Spleen (tissue), 11 donors: ENCODE measurements at regions not wholly inside any gene's neighbourhood (a gene's known extent, or its start where the extent isn't known, plus 50 kb on each side); places are given as distances from the start of the nearest gene placed in this dataset.

Source experiments
- DNase-seq: peaks from one replicate; pipeline ENCODE4 v3.0.0-alpha.2; 2020
- H3K27ac ChIP-seq, 8 donors: fragments of 200-600 bp; sonication (generic) in 7 of 8; 1 replicate in 4 of 8; 2 replicates in 4 of 8; pipeline versions ENCODE4 v1.5.0 to v1.8.0; 2016 to 2021; ENCODE audit warnings: inconsistent platforms in 4 of 8, mild to moderate bottlenecking in 4 of 8, moderate library complexity in 1 of 8
- H3K27me3 ChIP-seq, 7 donors: fragments of 200-600 bp; sonication (generic) in 6 of 7; replicated peaks in 1 of 7; 1 replicate in 4 of 7; 2 replicates in 3 of 7; pipeline versions ENCODE4 v1.5.0 to v1.8.0; 2016 to 2021; ENCODE audit warnings: inconsistent platforms in 3 of 7, mild to moderate bottlenecking in 1 of 7
- H3K36me3 ChIP-seq, 6 donors: fragments of 200-600 bp; sonication (generic) in 5 of 6; 1 replicate in 4 of 6; 2 replicates in 2 of 6; pipeline versions ENCODE4 v1.5.0 to v1.8.0; 2016 to 2021; ENCODE audit warnings: inconsistent platforms in 2 of 6
- H3K4me1 ChIP-seq, 6 donors: fragments of 200-600 bp; sonication (generic) in 5 of 6; 1 replicate in 3 of 6; 2 replicates in 3 of 6; pipeline versions ENCODE4 v1.5.0 to v1.8.0; 2016 to 2021; ENCODE audit warnings: inconsistent platforms in 3 of 6
- H3K4me3 ChIP-seq, 8 donors: fragments of 200-600 bp; sonication (generic) in 7 of 8; 1 replicate in 4 of 8; 2 replicates in 4 of 8; pipeline versions ENCODE4 v1.5.0 to v1.8.0; 2016 to 2021; ENCODE audit warnings: inconsistent platforms in 4 of 8, mild to moderate bottlenecking in 4 of 8, moderate library complexity in 2 of 8
- H3K9me3 ChIP-seq, 8 donors: fragments of 200-600 bp; sonication (generic) in 7 of 8; 1 replicate in 4 of 8; 2 replicates in 4 of 8; pipeline versions ENCODE4 v1.5.0 to v1.8.0; 2016 to 2021; ENCODE audit warnings: inconsistent platforms in 4 of 8
- POLR2A ChIP-seq, 3 donors: fragments of 450-650 bp; IDR thresholded peaks; one replicate each; pipeline ENCODE4 v1.5.1; 2017; ENCODE audit warnings: antibody characterized with exemption in 3 of 3, mild to moderate bottlenecking in 1 of 3
- POLR2AphosphoS5 ChIP-seq, 3 donors: sonication (generic); formaldehyde crosslinking; IDR thresholded peaks; one replicate each; pipeline ENCODE4 v1.5.1; 2017; ENCODE audit warnings: antibody characterized with exemption in 3 of 3
- WGBS, 5 donors: extraction: QIAGEN DNeasy Blood & Tissue Kit in 3 of 5; methylation state at CpG; one replicate each; pipeline versions ENCODE4 v1.1.5 to v1.1.7; 2013 to 2018; 5-methylcytosine and 5-hydroxymethylcytosine counted together
- intact Hi-C: fragments of 100-400 bp; cut with DNase I; formaldehyde crosslinking; loops from one replicate; pipeline ENCODE4 v1.15.0; 2023; ENCODE audit warnings: low total_unique reads
- TF ChIP-seq, protein P1 (sequence below), 11 experiments: fragments of 200-600 bp in 7 of 11; fragments of 450-650 bp in 4 of 11; sonication (generic) in 4 of 11; IDR thresholded peaks in 8 of 11; conservative IDR thresholded peaks in 3 of 11; 1 replicate in 7 of 11; 2 replicates in 4 of 11; pipeline versions ENCODE4 v1.4.0 to v1.8.0; 2016 to 2021; ENCODE audit warnings: antibody characterized with exemption in 11 of 11, inconsistent platforms in 4 of 11, mild to moderate bottlenecking in 1 of 11
- donor health status: healthy with polysubstance abuse.
- donor health status: DM: no; HTN: no; CAD: no; lungs with moderate emphysema.
- donor health status: DM: no; HTN: no; CAD: no.
- donor health status: Bipolar disorder and iron deficiency.
- donor health status: healthy.
- donor health status: DM: no; HTN: no; CAD: no.
- donor health status: DM: yes; HTN: yes; CAD: no.

DNA sequence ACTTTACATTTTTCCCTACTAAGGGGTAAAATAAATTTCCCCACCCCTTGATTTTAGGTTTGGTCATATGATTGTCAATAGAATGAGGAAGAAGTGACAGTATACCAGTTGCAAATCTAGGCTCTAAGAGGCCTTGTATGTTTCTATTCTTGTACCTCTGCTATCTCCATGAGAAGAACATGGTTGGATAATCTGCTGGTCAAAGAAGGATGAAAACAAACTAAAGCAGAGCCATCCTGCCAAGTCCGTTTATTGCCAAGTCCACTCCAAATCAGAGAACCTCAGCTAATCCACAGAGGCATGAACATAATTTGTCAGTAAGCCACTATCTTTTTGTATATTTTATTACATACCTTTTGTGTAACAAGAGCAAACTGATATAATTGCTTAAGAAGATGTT, 98.0 kb downstream of the CRPPA start:
- Histone ChIP-seq H3K4me1 (no peaks in the 10 kb centered on the region), H3K9me3 (no peaks in the 10 kb centered on the region), H3K27ac (no peak overlapping the region), H3K27me3 (no peaks in the 10 kb centered on the region), H3K36me3 (no peaks in the 10 kb centered on the region), H3K4me3 (no peak overlapping the region)
- no peak for DNase-seq
- TF ChIP-seq, protein P1, sequence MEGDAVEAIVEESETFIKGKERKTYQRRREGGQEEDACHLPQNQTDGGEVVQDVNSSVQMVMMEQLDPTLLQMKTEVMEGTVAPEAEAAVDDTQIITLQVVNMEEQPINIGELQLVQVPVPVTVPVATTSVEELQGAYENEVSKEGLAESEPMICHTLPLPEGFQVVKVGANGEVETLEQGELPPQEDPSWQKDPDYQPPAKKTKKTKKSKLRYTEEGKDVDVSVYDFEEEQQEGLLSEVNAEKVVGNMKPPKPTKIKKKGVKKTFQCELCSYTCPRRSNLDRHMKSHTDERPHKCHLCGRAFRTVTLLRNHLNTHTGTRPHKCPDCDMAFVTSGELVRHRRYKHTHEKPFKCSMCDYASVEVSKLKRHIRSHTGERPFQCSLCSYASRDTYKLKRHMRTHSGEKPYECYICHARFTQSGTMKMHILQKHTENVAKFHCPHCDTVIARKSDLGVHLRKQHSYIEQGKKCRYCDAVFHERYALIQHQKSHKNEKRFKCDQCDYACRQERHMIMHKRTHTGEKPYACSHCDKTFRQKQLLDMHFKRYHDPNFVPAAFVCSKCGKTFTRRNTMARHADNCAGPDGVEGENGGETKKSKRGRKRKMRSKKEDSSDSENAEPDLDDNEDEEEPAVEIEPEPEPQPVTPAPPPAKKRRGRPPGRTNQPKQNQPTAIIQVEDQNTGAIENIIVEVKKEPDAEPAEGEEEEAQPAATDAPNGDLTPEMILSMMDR (IDR thresholded peaks at IDR 0.05 in 8 of 11, conservative IDR thresholded peaks at IDR 0.05 in 3 of 11), result no peak
- TF ChIP-seq POLR2AphosphoS5 (IDR thresholded peaks at IDR 0.05) (no peak), POLR2A (IDR thresholded peaks at IDR 0.05) (no peak)
- intact Hi-C loops, result no loop called here
- 90 to 100% (median 95%) methylated on average over 1 of the region's 1 CpG for whole genome bisulfite sequencing, 5 donors

DNA sequence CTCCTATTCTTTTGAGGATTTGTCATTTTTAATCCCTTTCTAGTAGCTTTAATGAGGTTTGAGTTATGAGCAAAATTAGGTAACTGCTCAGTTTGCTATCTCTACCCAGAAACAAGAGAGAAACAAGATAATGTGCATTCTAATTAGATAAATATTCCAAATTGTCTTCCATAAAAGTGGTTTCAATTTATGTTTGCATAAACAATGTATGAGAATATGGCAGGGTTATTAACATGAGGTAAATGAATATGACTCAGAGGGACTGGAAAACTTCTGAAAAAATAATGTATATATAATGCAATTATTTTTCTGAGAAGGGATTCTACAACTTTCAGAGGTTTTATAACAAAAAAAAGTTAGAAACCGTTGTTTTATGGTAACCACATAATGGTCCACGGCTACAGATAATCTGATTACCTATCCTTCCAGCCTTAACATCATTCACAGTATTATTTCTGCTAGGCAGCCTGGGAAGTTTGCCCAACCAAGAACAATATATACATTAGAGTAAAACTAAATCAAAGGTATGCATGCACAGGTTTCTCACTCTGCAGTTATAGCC, 101.2 kb downstream of the CRPPA start:
- no peak for DNase-seq
- TF ChIP-seq POLR2A (IDR thresholded peaks at IDR 0.05) (no peak), POLR2AphosphoS5 (IDR thresholded peaks at IDR 0.05) (no peak)
- TF ChIP-seq, protein P1 (IDR thresholded peaks at IDR 0.05 in 8 of 11, conservative IDR thresholded peaks at IDR 0.05 in 3 of 11), result no peak
- H3K4me3 ChIP-seq, result no peak overlapping the region
- no peaks in the 10 kb centered on the region for H3K4me1 ChIP-seq
- no peaks in the 10 kb centered on the region for H3K27me3 ChIP-seq
- no peak overlapping the region for H3K27ac ChIP-seq
- no peaks in the 10 kb centered on the region for H3K9me3 ChIP-seq
- WGBS, 5 donors, result 84 to 93% (median 90%) methylated on average over 2 of the region's 2 CpGs
- intact Hi-C loops, result no loop called here
- H3K36me3 ChIP-seq, result no peaks in the 10 kb centered on the region

DNA sequence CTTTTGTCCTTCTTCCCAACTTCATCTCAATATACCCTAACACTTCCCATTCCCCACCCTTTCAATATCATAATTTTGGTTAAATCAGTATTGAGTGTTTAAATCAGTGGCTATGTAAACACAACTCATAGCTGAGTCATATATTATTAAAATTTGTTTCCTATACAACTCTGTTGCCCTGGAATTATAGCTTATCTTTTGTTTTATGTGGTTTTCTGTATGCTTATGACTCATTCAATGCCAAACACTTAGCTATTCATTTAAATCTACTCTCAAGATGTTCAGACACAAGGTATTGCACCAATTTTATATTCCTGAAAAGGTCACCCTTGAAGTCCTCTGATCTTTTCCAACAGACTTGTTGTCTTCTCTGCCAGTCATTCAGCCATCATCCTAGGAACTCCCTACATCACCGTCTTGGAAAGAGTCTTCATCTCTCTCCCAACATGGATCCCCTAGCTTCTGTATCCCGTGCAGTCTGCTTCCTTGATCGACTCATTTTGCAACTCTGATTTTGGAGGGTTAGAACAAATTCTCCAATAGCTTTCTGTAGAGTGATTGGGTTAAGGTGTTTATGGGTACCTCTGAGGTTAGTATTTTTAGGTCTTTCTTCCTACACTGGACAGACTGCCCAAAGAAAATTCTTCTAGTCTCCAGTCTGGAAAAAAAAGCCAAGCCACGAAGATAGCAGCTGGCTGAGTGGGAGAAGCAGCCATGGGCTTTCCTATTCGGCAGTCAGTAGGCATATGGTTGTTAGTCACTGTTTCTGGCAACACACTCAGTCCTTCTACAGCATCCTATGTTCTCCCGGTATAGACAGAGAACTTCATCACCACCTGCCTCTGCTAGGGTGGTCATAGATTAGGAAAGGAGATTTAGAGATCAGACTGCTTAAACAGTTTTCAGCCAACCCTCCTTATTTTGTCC, 102.1 kb downstream of the CRPPA start:
- WGBS, 5 donors, result 85 to 91% (median 87%) methylated on average over 6 of the region's 6 CpGs
- Histone ChIP-seq H3K27ac (no peak overlapping the region), H3K4me1 (no peaks in the 10 kb centered on the region), H3K27me3 (no peaks in the 10 kb centered on the region), H3K4me3 (no peak overlapping the region), H3K36me3 (no peaks in the 10 kb centered on the region), H3K9me3 (no peaks in the 10 kb centered on the region)
- TF ChIP-seq, protein P1 (IDR thresholded peaks at IDR 0.05 in 8 of 11, conservative IDR thresholded peaks at IDR 0.05 in 3 of 11), result no peak
- TF ChIP-seq POLR2AphosphoS5 (IDR thresholded peaks at IDR 0.05) (no peak), POLR2A (IDR thresholded peaks at IDR 0.05) (no peak)
- intact Hi-C loops, result no loop called here
- DNase-seq, result no peak

DNA sequence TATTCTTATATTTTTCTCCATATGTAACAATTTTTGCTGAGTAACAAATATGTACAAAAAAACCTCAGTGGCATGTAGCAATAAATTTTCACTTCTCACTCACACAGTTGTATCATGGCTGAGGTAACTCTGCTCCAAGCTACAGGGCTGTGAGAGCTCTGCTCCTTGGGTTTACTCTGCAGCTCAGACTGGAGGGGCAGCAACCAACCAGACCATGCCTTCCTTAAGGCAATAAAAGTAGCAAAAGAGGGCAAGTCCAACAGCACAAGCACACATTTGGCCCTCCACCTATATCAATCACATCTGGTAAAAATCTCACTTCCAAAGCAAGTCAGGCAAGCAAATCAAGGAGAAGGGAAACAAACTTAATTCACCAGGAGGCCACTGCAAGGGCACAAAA, 102.9 kb downstream of the CRPPA start:
- intact Hi-C loops, result no loop called here
- no peak for DNase-seq
- Histone ChIP-seq H3K36me3 (no peaks in the 10 kb centered on the region), H3K9me3 (no peaks in the 10 kb centered on the region), H3K4me3 (no peak overlapping the region), H3K27ac (no peak overlapping the region), H3K4me1 (no peaks in the 10 kb centered on the region), H3K27me3 (no peaks in the 10 kb centered on the region)
- TF ChIP-seq POLR2A (IDR thresholded peaks at IDR 0.05), result no peak
- TF ChIP-seq, protein P1 (IDR thresholded peaks at IDR 0.05 in 8 of 11, conservative IDR thresholded peaks at IDR 0.05 in 3 of 11), result no peak
- no peak for TF ChIP-seq POLR2AphosphoS5 (IDR thresholded peaks at IDR 0.05)
